Frontal cortex (tissue), 3 donors: ENCODE measurements at regions not wholly inside any gene's neighbourhood (a gene's known extent, or its start where the extent isn't known, plus 50 kb on each side); places are given as distances from the start of the nearest gene placed in this dataset.

ENCODE experiments used
- DNase-seq, 2 donors: peaks; one replicate each; pipeline ENCODE4 v3.0.0; 2012; ENCODE audit warnings: low spot score in 2 of 2
- FAIRE-seq: peaks from 2 replicates; lab custom pipeline; 2012; peaks lifted over from hg19 to GRCh38; lab: Jason Lieb, UNC
- donor health status: control.
- donor health status: control.
- donor health status: control.

DNA sequence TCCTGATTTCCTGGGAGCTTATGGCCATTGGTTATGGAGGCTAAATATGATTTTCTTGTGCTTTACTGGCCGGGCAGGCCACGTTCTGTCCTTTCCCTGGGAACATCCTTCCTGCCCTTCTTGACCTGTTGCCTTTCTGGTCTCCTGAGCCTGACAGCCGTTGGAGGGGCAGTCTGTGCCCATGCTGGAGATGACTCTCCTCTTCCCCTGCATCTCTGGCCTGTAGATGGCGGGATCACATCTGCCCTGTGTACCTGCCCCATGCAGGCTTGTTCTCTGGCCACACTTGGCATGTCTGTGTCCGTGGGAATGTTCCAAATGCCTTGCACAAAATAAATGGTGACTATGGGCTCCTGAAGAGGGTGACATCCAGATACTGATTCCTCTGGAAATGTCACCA is 253.1 kb upstream of the IRX4 start:
- FAIRE-seq (no peak), DNase-seq (no peak)

DNA sequence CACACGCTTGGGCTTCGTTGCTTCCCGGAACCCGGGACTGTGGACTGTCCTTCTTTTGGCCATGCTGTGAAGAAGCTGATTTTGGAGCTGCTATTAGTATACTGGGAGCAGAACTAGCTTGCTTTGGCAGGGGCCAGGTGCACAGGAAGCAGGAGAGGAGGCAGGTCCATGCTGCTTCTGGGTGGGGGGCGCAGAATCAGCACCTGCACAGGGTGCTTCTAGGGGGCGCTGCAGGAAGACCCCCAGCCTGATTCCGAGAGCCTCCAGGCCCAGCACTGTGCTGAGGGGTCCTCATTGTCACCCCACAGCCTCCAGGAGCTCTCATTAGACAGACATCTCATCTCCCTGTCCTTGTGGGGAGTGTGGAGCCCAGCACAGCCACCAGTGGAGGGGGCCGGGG is 252.6 kb upstream of the IRX4 start:
- FAIRE-seq (no peak), DNase-seq (no peak)

DNA sequence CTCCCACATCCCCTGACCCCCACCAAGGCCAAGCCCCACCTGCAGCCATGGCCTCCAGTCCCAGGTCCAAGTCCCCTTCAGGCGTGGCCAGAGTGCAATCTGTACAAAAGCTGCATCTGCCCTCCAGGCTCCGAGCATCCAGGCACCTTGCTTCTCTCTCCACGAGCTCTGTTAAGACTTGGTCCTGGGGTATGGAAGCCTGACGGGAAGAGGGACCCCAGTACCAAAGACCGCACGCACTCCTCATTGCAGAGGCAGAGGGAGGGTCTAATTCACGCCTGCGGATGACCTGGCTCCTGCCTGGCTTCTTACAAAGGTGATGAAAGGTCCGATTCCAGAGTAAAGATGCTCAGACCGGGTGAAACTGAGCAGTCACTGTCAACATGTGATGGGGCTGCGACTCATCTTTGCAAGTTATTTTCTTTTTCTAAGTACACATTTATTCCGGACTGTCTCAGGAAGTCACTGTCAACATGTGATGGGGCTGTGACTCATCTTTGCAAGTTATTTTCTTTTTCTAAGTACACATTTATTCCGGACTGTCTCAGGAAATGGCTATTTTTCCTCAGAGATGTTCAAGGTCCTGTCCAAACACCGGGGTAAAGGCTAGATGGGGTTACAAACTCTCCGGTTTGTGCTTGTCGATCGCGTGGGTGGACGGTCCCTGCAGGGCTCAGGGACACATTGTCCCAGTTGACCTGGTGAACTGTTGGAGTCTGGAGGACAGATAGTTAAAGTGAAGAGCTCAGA is 252.0 kb upstream of the IRX4 start:
- FAIRE-seq (no peak), DNase-seq (no peak)

DNA sequence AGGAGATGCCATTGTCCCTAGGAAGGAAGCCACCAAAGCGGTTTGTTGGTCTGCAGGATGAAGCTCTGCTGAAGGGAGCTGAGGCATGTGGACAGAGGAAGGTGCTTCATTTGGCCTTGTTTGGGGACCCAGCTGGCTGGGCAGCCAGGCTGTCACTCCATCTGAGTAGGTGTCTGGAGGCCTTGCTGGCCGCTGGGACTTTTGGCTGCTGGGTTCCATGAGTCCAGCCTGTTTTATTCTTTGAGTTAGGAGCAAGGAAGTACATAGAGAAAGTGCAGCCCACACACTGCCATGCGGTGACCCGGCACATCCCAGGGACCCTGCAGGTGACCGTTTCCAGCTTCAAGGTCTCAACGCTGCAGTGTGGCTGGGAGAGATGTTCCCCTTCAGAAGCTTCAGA is 251.2 kb upstream of the IRX4 start:
- DNase-seq (no peak), FAIRE-seq (no peak)

DNA sequence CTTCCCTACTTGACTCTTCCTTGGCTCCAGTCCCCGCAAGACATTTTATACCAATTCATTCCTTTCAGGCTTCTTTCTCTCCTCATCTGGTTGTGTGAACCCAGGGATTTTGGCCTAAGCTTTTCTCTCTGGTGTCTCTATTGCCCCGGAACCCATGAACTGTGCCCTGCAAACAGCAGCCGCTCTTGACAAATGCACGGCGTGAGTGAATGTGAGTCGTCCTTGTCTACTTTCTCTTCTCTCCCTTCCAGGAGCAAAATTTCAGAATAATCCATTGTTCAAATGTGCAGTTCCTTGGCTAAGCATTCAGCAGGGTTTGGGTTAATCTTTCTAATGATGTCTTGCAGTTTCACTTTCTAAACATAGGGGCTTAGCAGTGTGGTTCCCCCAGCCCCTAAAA is 250.4 kb upstream of the IRX4 start:
- DNase-seq = no peak
- no peak for FAIRE-seq

DNA sequence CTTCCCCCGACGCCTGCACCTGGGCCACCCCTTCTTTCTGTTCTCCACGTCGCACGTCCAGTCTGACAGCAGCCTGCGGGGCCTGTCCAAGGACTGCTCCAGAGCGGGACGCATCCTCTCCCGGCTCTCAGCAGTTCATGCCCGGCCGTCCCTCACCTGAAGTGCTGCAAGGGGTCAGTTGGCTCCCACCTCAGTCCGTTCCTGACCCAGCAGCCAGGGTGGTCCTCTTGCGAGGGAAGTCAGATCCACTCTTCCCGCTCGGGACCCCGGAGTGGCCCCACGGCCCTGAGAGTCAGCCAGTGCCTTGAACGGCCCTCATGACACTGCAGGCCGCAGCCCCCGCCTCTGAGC is 249.7 kb upstream of the IRX4 start:
- FAIRE-seq (no peak), DNase-seq (no peak)

DNA sequence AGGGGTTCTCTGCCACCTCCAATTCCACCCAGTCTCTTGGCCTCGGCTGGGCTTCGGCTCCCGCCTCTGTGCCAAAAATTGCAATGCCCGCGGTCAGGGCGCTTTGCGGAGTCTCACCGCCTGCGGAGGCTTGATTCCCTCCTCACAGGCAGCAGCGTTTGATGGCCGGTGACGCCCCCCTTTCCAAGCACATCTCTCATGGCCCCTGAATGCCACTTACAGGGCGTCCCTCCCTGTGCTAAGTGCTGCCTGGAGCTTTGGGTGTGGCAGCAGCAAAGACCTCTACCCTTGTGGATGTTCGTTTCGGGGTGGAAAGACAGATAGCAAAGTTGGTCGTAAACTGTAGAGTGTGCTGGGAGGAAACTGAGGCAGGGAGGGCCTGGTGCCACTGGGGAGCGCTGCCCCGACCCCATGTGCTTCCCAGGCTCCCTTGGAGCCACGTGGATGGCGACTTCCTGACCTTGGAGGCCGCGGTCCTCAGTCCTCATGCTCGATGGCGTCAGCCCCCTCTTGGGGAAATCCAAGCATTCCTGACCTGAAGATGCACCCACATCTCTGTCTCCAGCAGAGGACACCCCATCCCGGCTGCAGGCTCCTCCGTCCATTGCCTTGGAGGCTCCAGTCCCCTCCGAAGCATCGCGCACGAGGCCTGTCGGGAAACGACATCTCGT is 249.2 kb upstream of the IRX4 start:
- no peak for DNase-seq
- FAIRE-seq = no peak

DNA sequence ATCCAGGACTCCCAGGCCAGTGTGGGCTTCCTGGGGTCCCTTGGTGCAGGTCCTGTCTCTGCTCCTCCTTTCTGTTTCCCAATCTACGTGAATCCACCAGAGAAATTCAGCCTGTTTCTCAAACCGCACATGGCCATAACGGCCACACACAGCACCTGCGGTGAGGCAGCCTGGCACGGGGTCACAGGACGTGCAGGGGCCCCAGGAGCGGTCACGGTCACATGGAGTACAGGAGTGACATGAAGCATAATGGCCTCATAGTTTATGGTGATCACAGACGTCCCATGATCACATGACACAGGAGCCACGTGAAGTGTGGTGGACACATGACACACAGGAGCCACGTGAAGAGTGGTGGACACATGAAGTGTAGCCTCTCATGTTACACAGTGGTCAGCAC is 248.5 kb upstream of the IRX4 start:
- FAIRE-seq = no peak
- no peak for DNase-seq

DNA sequence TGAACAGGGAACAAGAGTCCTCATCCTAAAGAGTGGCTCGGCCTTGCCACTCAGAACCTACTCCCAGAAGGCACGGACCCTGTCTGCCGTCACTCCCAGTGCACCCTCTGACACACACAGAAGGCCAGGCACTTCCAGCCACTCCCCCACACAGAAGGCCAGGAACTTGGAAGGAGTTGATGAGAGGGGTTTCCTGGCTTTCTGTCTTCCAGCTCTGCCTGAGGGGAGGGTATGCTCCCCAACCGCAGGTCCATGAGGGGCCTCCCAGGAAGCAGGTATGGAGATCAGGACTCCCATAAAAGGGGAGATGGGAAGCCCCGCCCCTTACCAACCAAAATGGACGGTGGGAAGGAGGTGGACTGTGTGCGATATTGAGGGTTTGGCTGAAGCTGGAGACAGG is 247.6 kb upstream of the IRX4 start:
- no peak for DNase-seq
- FAIRE-seq = no peak

DNA sequence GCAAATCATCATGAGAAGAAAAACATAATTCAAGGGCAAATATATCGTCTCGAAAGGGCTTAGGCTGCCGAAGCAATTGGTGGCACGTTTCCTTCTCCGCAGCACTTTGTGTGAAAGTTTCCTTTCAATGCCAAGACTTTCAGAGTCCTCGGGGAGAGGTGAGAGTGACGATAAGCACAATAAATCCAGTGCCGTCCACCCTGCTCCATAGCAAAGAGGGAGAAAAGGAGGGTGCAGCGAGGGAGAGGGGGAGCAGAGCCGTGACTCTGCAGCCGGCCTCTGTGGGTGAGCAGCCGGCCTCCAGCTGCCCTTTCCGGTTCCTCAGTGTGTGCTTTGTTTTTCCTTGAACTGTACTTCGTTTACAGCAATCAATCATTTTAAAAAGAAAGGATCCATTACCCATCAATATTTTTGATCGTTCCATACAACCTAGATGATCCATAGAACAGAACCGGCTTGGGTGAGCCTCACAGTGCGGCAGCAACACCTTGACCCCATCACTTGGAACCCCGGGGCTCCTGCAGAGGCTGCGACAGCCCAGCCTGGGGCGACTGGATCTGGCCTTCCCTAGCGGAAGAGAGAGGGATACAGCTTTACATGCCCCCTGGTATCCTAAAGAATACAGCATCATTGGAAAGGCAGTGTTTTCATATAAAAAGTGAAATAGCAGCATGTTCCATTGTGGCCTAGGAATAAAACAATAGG is 247.0 kb upstream of the IRX4 start:
- FAIRE-seq (no peak), DNase-seq (no peak)

DNA sequence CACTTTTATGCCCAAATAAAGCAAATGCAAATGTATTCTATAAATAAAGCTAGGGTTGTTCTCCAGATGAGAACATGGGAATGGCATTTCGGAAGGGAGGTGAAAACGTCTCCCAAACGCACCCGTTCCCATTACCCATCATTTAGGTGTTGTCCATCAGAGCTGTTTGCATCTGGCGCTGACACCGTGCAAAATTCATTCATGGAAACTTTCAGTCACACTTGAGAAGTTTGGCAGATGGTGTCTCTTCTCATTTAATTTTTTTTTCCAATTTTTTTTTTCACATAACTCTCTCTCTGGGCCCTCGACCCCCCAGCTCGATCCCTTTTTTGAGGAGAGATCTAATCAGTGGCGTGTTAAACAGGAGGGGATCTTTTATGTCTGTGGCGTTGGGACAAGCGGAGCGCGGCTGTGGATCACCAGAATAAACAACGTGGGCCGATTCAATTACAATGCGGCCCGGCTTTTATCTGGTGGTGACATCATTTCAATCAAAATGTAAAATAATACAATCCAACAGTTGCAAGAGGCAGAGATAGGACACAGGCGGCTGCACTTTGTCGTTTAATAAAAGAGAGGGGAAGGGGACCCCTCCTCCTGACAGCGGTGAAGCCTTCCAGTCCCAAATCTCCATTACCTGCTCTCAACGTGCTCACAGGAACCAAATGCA is 246.1 kb upstream of the IRX4 start:
- DNase-seq (no peak), FAIRE-seq (no peak)

DNA sequence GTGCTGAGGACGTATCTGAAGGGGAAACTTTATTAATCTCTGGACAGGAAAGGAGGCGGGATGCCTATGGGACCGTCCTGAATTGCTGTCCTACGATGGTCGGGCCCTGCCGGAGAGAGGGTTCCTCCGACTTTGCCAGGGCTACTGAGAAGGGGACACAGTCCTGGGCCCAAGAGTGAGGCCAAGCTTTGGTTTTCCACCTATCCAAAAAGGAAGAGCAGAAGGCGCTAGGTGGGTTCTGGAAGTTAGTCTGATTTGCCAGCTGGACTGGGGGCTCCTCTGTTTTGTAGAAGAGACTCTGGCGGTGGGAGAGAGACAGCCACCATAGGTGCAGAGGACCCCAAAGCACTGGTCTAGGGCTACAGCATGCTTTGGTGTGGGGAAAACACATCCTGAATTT is 243.8 kb upstream of the IRX4 start:
- no peak for FAIRE-seq
- no peak for DNase-seq

DNA sequence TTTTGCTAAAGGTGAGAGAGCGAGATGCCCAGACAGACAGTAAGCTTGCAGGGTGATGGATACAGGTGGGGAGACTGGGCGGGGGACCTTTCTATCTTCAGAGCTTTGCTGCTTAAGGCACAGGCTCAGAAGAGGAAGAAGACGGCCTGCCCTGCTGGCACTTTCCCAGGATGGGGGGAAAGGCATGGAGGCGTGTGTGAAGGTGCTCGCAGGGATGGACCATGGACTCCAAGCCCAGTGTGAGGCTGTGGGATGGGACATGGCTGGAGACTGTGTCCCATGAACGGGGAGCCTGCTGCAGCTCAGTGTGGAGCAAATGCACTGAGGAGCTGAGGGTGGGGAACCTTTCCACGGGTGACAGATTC is 243.2 kb upstream of the IRX4 start:
- FAIRE-seq (no peak), DNase-seq (no peak)

DNA sequence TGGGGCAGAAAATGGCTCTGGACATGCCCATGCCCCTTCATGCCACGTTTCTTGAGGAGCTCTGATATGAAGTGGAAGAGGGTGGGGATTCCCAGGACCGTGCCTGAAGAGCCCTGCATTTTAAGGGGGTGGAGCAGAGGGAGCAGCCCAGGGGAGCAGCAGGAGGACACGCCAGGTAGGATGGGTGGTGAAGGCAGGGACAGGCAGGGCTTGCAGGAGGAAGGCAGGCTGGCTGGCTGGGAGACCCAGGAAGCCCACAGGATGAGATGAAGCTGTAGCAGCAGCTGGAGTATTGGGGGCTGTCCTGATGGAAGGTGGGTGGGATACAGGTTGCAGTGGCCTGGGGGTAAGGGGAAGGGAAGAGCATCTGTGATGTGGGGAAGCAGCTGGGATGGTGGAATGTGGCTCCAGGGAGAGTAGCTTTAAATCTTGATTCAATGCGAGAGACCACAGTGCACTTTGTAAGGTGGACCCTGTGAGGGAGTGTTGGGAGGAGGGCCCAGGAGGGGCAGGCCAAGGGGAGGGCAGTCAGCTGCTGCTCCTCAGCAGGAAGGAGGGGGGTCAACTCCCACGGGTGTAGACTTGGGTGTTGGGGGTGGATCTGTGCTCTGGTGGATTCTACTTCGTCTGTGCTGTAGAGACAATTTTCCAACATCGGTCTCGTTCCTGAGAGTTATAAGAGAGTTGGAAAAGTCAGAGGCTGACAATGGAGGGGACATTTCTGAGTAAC is 242.6 kb upstream of the IRX4 start:
- no peak for FAIRE-seq
- no peak for DNase-seq

DNA sequence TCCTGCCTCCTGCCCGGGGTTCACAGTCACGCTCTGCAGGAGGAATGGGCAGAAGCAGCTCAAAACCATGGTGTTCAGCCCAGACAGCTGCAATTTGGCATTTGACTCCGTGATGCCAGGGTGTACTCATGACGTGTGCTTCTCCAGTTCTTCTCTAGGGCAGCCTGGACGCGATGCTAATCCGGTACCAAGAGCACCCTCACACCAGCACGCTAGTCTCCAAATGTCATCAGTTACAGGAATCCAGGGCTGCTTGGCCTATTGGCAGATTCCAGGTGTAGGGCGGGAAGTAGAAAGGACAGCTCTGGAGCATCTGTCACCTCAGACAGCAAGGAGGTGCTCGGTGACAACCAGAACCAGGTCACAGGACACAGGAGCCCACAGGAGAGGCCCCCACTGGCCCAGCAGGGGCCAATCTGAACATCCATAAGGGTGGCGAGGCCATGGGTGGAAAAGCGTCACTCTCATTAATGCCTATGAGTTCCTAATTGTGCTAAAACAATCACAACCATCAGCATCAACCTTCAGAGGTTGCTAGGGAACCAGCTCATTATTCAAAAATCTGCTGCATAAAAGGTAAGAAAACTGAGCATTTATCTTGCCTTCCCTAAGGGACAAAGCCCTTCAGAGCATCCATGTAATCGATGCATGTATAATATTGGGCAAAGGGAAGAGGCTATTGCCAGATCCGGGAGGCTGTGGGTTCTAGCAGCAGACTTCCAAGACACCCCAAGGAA is 241.9 kb upstream of the IRX4 start:
- DNase-seq (no peak), FAIRE-seq (no peak)

DNA sequence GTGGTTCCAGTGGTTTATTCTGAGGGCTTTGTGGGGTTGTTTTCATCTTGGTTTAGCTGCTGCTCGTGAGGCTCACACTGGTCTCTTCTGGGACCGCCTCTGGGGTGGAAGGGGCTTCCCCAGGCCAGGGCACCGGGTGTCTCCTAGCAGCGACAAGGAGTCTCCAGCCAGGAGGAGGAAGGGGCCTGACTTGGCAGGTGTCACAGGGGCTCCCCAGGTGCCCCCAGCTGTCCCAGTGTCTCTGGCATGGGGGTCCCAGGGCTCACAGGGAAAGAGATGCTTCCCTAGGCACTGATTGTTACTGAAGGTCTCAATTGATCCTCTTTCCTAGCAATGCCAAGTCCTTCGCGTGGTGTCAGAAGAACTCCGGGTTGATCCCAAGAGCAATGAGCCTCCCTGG is 241.1 kb upstream of the IRX4 start:
- no peak for DNase-seq

DNA sequence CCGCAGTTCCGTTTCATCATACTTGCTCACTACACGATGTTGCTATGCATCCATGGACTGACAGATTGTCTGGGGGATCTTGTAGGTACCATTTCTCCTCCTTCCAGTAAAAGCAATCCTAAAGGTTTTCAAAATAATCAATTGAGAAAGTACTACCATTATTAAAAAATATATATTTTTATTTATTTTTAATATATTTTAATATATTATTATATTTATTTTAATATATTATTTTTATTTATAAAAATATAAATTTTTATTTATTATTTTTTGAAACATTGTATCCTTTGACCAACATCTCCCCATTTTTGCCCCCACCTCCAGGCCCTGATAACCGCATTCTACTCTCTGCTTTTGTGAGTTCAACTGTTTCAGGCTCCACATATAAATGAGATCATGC is 237.6 kb upstream of the IRX4 start:
- FAIRE-seq = no peak
- DNase-seq = no peak

More for the DNA sequence above, 241.1 kb upstream of the IRX4 start:
- FAIRE-seq = no peak

DNA sequence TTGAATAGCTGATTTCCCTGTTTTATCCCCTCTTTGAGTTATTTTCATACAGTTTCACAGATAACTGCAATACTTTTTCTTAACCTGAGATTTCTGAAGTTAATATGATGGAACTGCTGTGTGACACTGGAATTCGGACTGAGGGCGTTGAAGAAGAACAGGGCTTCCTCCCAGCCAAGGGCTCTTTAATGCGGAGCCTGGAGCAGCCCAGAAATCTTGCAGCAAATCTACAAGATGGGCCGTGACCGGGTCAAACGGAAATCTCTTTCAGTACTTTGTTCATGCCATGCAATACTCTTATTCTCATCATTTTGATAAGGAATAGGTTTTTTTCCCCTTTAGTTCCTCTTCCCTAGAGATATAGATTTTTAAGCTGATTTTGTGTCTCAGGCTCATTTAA is 236.8 kb upstream of the IRX4 start:
- no peak for FAIRE-seq
- DNase-seq = no peak

DNA sequence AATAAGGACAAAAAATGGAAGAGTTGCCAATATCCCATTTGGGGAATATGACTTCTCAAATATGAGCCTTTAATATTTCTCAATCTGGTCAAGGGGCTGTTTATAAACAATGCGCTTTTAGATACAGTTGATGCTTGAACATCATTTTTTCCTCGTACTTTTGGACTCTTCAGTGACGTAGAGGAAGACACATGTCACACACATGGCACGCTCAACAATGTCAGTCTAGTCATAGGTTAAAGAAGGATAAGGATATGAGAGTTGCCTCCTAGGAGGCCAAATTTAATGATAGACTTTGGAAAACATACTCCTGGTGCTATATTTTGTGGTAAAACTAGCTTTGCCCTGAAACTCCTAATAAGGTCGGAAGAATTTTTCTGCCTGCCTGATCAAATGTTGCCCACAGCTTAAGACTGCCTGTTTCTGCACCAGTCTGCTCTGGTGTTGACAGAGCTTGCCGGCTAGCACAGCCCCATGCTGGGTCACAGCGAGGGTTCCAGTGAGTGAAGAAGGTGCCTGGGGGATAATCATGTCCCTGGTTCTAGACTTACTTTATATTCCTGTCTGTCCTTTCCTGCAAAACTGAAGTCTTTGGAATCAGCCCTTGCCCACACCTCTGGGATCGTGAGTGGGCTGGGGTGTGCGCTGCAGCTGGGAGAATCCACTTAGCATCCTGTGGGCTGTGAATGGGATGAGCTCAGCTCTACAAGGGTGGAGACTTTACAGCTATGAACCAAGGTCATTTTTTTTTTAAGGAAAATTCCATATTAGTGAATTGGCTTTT is 230.8 kb upstream of the IRX4 start:
- no peak for DNase-seq
- FAIRE-seq = no peak
